ENCODE measurements at regions not wholly inside any gene's neighbourhood (a gene's known extent, or its start where the extent isn't known, plus 50 kb on each side); places are given as distances from the start of the nearest gene placed in this dataset.
"Not testable (repeated sequence)": the region's sequence is repeated elsewhere in the genome, so short reads cannot be mapped to it uniquely, and the experiment has no call there.

DNA sequence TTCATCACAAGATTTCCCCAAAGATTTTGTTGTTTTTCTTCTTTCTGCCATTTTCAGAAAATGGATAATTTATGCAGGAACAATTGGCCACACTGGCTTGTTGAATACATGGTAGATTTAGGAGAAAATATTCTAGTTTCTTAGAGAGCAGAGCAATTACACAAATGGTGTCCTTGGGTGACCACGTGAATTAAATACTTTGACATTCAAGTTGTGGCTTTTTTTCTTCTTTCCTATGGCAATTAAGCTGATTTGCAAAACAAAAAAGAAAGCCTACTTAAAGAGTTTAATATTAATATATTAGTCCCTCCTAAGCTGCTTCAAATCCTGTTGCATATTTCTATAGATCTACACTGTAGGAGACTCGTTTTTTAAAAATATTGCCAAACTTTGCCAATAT lies 133.0 kb upstream of the HTR2C start:
- DNase-seq = no peak

DNA sequence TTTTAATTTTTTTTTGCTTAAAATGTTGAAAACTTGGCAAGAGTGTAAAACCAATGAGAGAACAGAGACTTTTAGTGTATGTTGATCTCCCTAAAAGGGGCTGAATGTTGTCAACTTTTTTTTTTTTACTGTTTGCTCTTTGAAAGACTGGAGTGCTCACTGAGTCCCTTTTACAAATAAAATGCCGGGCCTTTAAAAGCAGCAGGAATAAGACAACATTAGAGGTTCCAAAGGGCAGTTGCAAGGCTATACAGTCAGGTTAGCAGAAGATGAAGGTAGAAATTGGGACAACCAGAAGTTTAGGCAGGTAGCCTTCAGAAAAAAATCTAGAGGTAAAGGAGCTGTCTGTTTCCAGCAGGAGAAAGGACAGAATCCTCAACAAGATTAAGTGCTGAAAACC lies 132.5 kb upstream of the HTR2C start:
- no peak for DNase-seq

DNA sequence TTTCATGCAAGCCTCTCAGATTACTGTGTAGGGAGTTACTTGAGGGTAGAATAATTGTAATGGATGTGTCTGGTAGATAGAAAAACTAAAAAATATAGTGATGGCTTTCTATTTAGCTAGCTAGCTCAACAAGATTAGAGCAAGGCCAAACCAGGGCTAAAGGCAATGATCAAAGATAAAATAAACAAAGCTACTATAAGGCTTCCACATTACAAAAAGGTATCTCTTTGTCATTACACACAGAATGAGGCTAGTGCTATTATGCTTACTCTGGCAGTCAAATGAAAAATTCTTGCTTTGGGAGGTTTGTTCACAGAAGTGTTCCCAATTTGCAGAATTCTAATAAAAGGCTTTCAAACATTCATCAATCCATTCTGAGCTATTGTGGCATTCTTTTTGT lies 121.6 kb upstream of the HTR2C start:
- no peak for DNase-seq

DNA sequence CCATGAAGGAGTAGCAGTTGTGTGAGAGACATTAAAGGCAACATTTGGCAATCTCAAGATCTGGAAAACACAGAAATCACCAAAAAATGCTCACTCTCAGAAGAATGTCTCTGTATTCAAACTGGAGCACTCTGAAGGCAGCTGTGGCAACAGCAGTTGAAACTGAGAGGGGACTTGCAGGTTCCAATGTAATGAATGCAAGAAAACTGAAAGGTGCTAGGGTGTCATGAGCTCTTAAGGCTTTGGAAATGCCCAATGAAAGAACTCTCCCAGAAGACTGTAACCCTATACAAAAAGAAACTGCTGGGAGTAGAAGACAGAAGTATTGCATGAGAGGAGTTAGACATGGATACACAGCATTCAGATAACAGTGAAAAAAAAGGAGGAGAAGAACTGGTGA lies 118.2 kb upstream of the HTR2C start:
- DNase-seq = no peak

DNA sequence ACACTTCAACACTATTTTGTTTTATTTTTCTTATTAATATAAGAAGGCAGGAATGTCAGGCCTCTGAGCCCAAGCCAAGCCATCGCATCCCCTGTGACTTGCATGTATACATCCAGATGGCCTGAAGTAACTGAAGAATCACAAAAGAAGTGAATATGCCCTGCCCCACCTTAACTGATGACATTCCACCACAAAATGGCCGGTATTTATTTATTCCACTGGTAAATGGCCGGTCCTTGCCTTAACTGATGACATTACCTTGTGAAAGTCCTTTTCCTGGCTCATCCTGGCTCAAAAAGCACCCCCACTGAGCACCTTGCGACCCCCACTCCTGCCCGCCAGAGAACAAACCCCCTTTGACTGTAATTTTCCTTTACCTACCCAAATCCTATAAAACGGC lies 111.9 kb upstream of the HTR2C start:
- not testable (repeated sequence) for DNase-seq

DNA sequence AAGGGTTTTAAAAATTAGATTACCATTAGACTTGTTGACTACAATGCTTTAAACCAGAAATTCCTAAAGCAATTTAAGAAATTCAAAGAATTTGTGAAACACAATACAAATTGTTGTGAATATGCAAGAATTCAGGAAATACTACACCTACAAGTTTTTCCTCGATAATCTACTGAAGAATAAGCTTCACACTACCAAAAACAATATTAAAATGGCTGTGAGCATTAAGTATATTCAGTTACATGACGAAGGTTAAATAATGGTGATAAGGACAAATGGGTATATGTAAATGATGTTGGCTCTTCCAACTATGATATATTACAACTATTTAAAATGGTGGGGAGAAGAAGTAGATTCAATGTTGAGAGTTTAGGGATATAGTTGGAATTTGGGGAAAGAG lies 111.1 kb upstream of the HTR2C start:
- DNase-seq = no peak

DNA sequence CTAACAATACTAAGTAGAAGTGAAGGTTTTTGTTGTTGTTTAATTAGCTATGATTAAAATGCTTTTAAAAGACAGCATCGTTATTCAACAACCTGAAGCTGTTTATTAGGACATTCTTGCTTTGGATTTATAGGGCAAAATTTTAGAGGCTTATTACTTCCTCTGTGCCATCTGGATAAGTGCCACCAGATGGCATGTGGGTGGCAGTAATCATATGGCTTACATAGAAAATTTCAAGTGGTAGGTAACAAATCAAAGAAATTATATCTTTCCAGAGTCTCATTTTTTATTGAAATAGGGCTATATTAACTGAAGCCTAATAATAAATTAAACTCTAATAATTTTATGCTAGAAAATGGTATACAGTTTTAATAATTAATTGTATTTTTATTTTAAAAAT lies 83.3 kb upstream of the HTR2C start:
- DNase-seq = no peak

DNA sequence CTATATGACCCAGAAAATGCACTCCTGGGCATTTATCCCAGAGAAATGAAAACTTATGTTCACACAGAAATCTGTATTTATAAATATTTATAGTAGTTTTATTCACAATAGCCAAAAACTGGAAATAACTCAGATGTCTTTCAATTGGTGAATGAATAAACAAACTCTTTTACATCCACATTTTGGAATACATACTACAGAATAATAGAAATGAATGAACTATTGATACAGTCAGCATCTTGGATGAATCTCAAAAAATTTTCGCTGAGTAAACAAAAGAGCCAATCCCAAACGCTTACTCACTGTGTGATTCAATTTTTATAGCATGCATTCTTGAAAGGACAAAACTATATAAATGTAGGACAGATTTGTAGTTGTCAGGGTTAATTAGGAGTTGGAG lies 75.1 kb upstream of the HTR2C start:
- DNase-seq = no peak

DNA sequence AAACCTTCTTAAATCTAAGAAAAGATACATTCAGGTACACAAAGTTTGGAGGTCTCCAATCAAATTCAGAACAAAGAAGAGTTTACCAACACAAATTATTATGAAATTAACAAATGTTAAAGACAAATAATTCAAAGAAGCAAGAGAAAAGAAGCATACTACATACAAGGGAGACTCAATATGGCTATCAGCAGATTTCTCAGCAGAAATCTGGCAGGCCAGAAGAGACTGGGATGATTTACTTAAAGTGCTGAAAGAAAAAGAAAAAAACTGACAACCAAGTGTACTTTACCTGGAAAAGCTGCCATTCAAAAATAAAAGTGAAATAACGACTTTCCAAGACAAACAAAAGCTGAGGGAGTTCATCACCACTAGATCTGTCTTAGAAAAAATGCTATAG lies 64.4 kb upstream of the HTR2C start:
- DNase-seq = no peak

DNA sequence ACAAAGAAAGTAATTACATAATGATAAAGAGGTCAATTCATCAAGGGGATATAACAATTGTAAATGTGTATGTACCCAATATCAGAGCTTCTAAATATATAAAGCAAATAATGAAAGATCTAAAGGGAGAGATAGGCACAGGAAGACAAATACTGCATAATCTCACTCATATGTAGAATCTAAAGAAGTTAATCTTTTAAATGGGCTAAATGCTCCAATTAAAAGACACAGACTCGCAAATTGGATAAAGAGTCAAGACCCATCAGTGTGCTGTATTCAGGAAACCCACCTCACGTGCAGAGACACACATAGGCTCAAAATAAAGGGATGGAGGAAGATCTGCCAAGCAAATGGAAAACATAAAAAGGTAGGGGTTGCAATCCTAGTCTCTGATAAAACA lies 63.2 kb upstream of the HTR2C start:
- not testable (repeated sequence) for DNase-seq

DNA sequence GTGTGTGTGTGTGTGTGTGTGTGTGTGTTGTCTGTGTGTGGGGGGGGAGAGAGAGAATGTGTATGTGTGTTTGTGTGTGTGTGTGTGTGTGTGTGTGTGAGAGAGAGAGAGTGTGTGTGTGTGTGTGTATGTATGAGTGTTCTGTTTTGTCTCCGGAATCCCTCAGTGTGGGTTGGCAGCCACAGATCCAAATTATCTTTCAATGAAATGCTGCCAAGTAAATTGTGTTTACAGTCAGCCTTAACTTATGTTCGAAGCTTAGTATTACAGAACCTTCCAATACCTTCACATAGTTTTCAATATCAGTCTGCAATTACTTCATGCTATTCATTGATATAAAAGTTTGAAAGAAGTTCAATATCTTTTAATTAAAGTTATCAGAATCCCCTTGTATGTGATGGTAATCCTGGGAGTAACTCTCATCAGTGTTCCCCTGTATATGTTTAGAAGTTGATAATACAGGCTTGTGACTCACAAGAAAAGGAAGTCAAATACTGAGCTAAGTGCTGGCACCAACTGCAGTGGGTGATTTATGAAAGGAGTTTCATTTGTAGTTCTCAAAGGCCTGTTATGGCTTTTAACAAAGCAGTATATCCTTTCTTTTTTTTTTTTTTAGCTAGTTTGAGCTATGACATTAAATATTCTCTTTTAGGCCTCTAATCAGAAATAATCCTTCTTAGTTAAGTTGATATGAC lies 51.6 kb upstream of the HTR2C start:
- peak; percentile 0 for DNase-seq

All from fibroblast of skin of abdomen (primary cell).